NT2/D1 (cell line): ENCODE measurements at regions not wholly inside any gene's neighbourhood (a gene's known extent, or its start where the extent isn't known, plus 50 kb on each side); places are given as distances from the start of the nearest gene placed in this dataset.

Experiments
- SUZ12 ChIP-seq: IDR thresholded peaks from 2 replicates; pipeline ENCODE4 v1.6.1; 2011; ENCODE audit not compliant: insufficient read length, insufficient read depth; ENCODE audit errors: extremely low read depth
- YY1 ChIP-seq: IDR thresholded peaks from 2 replicates; pipeline ENCODE4 v1.6.1; 2011; ENCODE audit not compliant: insufficient read length, insufficient read depth
- ZNF274 ChIP-seq: IDR thresholded peaks from 2 replicates; pipeline ENCODE4 v1.6.1; 2011; ENCODE audit warnings: mild to moderate bottlenecking, low read depth, low read length

- TF ChIP-seq SUZ12 (no peak), YY1 (no peak), ZNF274 (no peak)
These were observed 415.4 kb upstream of the SPTLC3 start for GRCh38 chr20:12593342-12593873.
